ENCODE measurements at regions not wholly inside any gene's neighbourhood (a gene's known extent, or its start where the extent isn't known, plus 50 kb on each side); places are given as distances from the start of the nearest gene placed in this dataset.
"Not testable (repeated sequence)": the region's sequence is repeated elsewhere in the genome, so short reads cannot be mapped to it uniquely, and the experiment has no call there.

DNA sequence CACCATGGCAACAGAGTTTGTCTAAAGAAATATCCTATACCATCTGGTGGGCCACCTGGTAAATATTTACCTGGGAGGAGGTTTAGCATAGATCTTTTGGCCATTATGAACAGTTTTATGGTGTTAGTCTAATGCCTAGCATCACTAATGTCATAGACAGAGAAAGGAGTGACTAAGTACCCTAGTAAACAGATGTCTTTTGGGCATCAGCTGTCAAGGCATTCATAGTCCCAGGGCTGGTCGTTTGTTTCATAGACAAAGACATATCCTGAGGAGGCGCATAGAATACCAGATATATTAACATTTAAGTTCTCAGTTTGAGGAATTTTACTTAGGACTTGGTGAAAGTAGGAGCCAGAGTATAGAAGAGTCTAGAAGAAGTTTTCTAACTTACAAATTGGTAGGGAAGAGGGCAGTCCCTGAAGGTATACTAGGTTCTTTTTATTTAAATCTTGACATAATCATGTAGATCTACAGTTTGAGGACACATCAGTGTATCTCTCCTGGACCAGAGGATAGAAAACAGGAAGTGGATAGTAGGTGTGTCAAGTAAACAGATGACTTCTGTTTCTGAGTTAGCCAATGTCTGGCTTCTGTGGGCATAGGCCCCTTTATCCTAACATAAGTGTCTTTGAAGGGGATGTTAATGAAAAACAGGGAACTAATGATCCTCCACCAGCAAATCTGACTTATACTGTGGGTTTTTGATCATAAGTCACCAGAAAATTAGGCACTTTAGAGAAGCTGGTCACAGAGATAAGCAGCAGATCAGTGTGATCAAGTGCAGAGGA, 105.0 kb upstream of the PRSS3 start:
- no peak for DNase-seq (ENCODE audit: low read depth in 2 of 2)

DNA sequence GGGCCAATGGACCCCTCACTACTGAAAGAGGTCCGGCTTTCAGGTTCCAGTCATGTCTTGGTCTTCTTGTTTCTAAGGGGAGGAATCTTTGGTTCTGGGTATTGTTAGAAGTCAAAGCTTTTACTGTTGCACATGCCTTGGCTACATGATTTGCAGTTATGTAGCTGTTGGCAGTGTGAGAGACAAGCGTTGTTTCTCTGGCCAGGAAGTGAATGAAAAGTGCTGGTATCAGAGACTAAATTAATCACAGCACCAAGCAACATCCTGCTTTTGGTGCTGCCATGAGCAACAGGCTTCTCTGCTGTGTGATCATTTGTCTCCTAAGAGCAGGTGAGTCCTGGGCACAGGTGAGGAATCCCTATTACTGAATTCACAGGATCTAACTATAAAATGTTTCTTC, 100.1 kb upstream of the PRSS3 start:
- no peak for DNase-seq (ENCODE audit: low read depth in 2 of 2)

DNA sequence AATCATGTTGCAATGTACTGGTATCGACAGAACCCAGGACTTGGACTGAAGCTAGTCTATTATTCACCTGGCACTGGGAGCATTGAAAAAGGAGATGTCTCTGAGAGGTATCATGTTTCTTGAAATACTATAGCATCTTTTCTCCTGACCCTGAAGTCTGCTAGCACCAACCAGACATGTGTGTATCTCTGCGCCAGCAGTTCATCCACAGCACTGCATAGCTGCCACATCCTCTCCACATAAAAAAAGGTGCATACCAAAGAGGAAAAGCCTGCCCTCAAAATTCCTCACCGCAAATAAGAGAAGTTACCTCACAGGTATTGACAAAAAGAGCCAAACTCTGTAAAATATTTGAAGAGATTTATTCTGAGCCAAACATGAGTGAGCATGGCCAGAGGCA, 99.5 kb upstream of the PRSS3 start:
- DNase-seq (ENCODE audit: low read depth in 2 of 2) = no peak

DNA sequence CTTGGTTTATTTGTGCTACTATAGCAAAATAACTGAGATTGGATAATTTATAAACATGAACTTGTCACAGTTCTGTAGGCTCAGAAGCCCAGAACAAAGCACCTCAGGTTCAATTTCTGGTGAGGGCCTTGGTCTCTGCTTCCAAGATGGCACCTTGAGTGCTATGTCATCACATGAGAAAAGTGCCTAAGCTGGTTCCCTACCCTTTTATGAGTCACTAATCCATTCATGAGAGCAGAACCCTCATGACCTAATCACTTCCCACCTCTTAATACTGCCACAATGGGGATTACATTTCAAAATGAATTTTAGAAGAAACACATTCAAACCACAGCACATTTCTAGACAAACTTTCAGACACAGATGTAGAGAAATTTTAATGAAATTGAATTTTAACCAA, 98.2 kb upstream of the PRSS3 start:
- DNase-seq (ENCODE audit: low read depth in 2 of 2) = no peak

DNA sequence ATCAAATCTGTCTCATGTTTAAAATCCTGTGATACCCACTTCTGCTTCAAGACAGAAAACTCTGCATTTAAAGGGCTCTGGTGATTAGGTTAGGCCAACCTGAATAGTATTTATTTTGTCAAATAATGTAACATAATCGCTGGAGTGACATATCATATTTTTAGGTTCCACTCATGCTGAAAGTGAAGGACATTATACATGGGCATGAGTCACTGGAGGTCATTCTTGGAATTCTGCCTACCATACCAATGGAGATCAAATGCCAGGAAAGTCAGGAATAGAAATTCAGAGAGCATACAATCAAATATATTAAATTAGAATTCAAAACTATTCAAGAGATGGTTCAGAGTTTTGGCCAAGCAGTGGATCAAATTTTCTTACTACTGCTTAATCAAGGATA, 97.1 kb upstream of the PRSS3 start:
- DNase-seq (ENCODE audit: low read depth in 2 of 2) = no peak

DNA sequence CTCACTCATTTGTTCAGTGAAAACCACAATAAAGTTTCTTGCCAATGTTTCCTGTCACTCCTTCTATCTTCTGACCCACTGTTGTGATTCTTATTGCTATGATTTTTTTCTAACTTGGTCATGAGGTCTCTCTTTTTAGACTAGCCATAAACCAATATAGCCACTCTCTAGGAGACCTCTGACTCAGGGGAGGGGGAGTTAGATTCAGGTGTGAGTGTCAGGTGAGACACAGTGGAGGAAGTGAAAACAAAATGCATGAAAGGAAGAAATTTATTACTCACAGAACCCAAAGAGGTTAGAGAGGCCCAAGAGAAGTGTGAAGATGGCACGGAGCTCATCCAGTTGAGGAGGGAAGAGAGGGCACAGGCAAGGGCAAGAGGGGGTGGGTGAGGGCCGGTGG, 94.4 kb upstream of the PRSS3 start:
- not testable (repeated sequence) for DNase-seq (ENCODE audit: low read depth in 2 of 2)

DNA sequence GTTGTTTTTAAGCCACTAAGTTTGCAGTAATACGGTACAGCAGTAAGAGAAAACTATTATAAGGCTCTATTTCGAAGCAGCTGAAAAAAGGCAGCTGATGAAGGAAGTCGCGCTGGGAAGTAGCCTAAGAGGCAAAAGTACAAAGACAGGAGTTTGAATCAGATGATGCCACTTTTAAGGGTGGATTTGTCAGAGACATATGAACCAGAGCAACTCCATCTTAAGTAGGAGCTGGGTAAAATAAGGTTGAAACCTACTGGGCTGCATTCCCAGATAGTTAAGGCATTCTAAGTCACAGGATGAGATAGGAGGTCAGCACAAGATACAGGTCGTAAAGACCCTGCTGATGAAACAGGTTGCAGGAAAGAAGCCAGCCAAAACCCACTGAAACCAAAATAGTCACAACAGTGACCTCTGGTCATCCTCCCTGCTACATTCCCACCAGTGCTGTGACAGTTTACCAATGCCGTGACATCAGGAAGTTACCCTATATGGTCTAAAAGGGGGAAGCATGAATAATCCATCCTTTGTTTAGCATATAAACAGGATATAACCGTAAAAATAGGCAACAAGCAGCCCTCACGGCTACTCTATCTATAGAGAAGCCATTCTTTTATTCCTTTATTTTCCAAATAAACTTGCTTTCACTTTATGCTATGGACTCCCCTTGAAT, 91.8 kb upstream of the PRSS3 start:
- DNase-seq (ENCODE audit: low read depth in 2 of 2) = no peak

DNA sequence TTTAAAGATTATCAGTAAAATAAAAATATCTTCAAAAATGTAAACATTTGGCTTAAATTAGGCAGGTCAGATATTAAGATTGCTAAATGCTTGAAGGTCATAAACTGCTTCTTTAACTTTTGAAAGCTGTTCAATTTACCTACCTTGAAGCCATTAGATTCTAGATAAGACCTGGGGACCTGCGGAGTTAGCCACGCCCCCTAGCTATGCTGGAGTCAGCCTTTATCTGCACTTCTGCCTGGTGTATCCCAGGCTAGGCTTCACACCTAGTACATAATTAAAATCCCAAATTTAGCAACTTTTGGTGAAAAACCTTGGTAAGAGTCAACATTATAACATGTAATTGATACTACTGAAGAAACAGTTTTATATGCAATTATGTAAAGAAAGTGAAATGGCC, 89.9 kb upstream of the PRSS3 start:
- DNase-seq (ENCODE audit: low read depth in 2 of 2) = not testable (repeated sequence)

DNA sequence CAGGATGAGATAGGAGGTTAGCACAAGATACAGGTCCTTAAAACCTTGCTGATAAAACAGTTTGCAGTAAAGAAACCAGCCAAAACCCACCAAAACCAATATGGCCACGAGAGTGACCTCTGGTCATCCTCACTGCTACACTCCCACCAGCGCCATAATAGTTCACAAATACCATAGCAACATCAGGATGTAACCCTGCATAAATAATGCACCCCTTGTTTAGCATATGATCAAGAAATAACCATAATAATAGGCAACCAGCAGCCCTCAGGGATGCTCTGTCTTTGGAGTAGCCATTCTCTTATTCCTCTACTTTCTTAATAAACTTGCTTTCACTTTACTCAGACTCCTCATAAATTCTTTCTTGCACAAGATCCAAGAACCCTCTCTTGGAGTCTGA, 86.9 kb upstream of the PRSS3 start:
- DNase-seq (ENCODE audit: low read depth in 2 of 2) = no peak

DNA sequence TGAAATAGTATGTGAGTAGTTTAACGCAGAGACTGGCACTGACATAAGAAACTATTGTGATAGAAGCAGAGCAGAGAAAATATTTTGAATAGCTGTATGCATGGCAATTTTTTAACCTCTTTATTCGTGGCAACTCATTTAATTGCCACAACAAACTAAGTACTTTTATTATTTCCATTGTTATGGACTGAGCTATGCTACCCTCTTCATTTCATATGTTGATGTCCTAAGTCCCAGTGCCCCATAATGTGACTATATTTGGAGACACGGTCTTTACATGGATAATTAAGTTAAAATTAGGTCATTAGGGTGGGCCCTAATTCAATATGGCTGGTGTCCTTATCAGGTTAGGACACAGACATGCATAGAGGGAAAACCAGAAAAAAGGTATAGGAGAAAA, 86.1 kb upstream of the PRSS3 start:
- DNase-seq (ENCODE audit: low read depth in 2 of 2) = no peak

DNA sequence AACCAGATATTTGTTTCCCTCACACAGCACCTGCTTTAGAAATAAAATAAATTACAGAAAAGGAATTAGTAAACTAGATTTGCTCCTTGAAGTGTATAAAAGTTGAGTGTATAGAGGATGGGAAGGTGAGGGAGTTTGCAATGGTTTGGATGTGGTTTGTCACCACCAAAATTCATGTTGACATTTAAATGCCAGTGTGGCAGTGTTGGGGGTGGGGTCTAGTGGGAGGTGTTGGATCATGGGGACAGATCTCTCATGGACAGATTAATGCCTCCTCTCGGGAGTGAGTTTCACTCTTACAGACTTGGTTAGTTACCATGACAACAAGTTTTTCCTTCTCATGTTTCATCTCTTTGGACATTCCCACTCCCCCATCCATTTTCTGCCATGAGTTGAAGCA, 83.9 kb upstream of the PRSS3 start:
- not testable (repeated sequence) for DNase-seq (ENCODE audit: low read depth in 2 of 2)

DNA sequence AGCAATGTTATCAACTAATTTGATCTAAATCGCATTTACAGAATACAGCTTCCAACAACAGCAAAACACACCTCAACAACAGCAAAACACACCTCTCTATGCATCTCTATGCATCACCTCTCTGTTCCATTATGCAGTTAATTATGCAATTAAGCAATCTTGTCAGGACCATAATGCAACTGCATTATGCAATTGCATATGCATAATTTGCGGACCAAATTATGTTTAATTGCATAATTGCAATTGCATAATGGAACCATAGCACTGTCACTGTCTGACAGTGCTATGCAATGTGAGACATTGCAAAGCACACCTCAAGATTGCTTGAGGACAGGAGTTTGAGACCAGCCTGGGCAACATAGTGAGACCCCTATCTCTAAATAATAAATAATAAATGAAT, 80.4 kb upstream of the PRSS3 start:
- DNase-seq (ENCODE audit: low read depth in 2 of 2) = no peak

DNA sequence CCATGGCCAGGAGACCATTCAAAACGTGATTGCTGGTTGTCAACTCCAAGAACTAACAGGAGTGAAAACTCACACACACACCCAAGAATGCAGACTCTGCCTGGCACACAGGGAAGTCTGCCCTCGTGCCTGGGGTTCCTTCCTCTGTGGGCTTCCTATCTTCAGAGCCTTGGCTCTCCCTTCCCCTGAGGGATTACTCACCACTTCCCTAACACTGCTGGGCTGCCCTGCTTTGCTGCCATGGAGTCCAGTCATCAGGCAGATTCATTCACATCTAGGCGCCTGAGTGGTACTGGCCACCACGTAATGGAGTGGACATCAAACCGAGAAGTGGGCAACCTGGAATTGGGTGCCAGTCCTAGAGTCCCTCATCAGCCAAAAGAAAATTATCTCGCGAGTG, 76.4 kb upstream of the PRSS3 start:
- DNase-seq (ENCODE audit: low read depth in 2 of 2) = no peak

DNA sequence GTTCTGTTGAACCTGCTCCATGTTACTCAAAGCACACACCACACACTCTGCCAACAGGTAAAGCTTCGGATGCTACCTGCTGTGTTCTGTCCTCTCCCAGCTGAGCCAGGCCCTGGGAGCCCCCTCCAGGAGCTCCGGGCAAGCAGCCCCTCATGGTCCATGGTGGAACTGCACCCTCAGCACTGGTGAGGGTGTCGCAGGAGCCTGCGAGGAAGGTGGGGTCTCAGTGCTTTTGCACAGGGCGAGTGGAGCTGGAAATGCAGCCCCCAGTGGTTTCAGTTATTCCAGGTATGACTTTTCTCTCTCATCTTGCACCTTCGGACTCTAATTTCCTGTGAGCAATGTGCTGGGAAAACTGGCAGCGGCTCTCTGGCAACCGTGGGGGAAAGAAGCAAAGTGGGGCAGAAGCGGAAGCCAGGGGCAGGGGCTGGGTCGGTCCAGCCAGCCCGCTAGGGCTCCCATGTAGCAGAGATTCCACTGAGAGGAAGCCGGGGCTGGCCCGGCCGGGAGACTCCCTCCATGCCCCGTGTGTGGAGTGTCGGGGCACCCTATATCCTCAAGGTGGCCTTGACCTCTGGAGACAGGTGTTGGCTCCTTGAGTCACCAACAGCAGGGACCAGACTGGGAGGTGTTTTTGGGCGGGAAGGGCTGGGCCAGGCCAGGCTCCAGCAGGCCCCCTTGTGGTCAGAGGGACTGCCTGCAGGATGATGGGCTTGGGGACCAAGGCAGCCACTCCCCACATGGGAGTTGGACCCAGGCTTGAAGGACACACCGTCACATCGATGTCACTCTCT, 75.6 kb upstream of the PRSS3 start:
- DNase-seq (ENCODE audit: low read depth in 2 of 2) = no peak

DNA sequence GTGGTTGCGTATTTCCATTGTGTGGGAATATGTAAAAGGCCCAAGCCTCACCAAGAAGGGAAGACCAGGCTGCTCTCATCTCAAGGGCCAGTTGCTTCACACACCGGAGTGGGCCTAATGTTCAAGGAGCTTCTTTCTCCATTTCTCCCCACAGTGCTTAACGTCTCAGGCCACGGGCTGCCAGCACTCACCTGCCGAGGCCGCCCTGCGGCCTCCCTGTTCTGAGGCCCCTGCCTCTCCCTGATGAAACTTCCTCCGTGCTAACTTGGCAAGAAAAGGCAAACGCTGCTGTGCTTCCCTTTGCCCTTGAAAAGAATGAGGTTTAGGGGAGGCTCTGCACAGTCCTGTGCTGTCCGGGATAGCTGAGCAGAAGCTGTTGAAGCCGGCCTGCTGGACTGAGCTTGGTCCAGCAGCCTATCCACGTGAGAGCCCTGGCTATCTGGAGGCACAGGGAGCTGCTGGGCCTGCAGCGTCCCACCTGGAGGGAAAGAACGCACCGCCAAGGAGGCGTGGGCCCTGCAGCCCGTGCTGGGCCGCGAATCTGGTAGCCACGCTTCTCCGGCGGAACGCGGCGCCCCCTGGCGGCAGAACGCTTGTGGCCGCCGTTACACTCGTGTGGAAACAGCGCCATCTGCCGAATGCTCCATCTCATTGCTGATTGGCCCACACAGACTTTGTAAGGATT, 73.5 kb upstream of the PRSS3 start:
- peak; percentile 71 to 78 for DNase-seq (ENCODE audit: low read depth in 2 of 2)

DNA sequence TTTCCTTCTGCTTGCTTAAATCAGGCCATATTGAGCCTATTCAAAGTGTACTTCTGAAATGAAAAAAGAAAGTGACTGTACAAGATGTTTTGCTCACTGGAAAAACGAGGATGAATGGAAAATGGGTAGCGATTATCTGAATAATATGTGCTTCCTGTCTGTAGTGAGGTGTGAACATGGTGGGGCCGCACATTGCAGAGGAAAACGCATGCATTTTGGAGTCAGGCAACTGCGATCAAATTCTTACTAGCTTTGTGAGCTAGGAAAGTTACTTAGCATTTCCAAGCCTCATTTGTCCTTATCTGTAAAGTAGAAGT, 73.0 kb upstream of the PRSS3 start:
- no peak for DNase-seq (ENCODE audit: low read depth in 2 of 2)

DNA sequence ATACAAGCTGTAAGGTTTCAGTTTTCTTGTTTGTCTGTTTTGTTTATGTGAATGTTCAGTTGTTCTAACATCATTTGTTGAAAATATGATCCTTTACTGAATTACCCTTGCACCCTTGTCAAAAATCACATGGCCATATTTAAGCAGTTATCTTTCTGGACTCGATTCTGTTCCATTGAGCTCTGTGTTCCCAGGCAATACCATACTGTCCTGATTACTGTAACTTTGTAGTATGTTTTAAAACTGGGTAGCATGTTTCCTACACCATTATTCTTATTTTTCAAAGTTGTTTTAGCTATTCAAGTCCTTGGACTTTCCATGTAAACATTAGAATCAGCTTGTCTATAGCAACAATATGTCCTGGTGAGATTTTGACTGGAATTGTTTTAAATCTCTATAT, 66.7 kb upstream of the PRSS3 start:
- no peak for DNase-seq (ENCODE audit: low read depth in 2 of 2)

DNA sequence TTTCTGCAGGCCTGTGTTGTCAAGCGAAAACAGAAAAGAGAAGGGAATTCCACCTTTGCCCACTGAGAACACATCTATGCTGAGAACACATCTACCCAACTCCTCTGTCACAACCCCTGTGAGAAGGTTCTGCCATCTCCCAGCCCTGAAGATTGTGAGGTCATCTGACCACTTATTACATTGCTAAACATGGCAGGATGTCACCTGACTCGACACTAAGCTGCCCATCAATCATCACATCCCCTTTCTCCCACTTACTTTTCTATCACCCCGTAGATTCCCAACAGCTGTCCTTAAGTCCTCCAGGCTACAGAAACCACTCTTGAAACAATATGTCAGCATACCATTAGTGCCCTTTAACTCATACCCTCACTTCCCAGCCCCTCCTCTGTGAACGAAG, 64.2 kb upstream of the PRSS3 start:
- no peak for DNase-seq (ENCODE audit: low read depth in 2 of 2)

DNA sequence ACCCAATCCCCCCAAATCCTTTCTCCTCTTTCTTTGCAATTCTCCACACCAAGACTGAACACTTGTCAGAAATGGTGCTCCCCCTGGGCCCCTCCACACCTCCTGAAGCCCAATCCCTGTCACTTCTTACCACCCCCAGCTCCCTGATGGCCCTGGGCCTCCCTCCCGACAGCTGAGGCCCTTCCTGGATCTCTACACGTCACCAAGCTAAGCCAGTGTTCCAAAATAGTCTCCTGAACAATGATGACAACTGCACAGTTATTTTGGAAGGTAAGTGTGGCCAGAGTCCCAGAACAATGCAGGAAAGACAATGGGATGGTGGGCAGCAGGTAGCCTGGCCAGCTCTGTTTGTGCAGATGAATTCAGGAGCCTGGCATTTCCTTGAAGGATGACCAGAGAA, 63.7 kb upstream of the PRSS3 start:
- DNase-seq (ENCODE audit: low read depth in 2 of 2) = no peak

DNA sequence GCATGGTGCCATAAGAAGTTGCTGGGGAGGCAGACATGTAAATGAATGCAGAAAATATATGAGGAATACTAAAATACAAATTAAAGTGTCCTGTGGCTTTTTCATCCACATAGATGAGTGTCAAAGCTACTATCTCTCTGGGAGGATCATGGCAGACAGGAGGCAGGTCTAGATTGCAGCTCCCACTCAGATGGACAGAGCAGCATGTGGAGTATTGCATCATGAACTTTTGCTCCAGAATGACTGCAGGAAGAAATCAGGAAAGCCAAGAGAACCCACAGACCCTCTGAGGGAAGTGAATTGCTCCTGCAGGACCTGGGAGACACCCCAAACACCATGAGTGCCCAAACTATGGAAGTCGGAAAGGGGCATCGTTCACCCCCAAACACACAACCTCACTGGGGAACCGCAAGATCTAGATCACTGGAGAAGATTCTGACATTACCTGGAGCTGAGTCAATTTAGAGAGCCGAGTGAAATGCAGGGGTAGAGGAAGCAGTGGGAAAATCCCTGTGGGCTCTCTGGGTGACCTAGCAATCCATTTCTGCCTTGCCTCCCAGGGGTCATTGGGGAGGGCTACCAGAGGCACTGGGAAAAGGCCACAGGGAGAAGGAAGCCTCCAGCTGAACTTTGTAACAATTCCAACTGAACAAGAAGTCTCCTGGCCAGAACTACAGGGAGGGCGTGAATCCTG, 61.0 kb upstream of the PRSS3 start:
- DNase-seq (ENCODE audit: low read depth in 2 of 2) = not testable (repeated sequence)

DNA sequence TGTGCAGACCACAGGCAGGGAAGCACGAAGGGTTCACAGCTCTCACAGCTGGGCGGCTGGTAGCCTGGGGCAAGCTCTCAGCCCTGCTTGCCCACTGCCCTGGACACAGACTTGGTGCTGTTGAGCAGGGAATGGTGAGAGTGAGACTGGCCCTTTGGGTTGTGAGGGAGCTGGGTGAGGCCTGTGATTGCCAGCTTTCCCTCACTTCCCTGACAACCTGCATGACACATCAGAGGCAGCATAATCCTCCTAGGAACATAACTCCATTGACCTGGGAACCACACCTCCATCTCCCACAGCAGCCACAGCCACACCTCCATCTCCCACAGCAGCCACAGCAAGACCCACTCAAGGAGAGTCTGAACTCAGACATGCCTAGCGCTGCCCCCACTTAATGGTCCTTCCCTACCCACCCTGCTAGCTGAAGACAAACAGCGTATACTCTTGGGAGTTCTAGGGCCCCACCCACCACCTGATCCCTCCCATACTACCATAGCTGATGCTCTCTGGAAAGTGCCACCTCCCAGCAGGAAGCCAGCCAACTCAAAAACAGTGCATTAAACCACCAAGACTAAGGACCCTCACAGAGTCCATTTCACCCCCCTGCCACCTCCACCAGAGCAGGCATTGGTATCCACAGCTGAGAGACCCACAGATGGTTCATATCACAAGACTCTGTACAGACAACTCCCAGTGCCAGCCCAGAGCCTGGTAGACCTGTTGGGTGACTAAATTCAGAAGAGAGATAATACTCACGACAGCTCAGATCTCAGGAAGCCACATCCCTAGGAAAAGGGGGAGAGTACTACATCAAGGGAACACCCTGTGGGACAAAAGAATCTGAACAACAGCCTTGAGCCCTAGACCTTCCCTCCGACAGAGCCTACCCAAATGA, 60.2 kb upstream of the PRSS3 start:
- not testable (repeated sequence) for DNase-seq (ENCODE audit: low read depth in 2 of 2)
